Retinal pigment epithelial cell (primary cell): ENCODE measurements at regions not wholly inside any gene's neighbourhood (a gene's known extent, or its start where the extent isn't known, plus 50 kb on each side); places are given as distances from the start of the nearest gene placed in this dataset.

Experiments used
- DNase-seq: peaks from one replicate; pipeline ENCODE4 v3.0.0-alpha.2; 2010; ENCODE audit warnings: low read depth
- H3K4me3 ChIP-seq: 2 replicates; pipeline ENCODE4 v1.5.1; 2011; ENCODE audit warnings: mild to moderate bottlenecking, low read length, control low read depth, moderate library complexity
- TF ChIP-seq, protein P1 (sequence below): conservative IDR thresholded peaks from 2 replicates; pipeline ENCODE4 v1.5.1; 2011; ENCODE audit warnings: low read depth, low read length, control low read depth, inconsistent platforms

DNA sequence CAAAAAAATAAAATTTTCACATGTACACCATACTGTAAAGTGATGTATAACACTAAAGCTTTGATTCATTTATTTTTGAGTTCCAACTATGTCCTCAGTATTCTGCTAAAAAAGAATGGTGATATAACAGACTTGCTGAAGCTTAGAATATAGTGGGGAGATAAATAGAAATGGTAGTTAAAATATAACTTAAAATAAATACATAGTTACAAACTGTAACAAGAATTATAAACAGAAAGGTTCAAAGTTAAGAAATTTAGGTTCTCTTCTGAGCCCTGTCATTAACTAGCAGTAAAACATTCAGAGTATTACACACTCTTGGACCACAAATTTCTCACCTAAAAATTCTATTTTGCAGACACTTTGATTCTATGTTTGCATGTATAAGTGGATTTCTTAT lies 392.1 kb downstream of the ANXA1 start:
- H3K4me3 ChIP-seq: no peak overlapping the region
- no peak for DNase-seq
- TF ChIP-seq, protein P1, sequence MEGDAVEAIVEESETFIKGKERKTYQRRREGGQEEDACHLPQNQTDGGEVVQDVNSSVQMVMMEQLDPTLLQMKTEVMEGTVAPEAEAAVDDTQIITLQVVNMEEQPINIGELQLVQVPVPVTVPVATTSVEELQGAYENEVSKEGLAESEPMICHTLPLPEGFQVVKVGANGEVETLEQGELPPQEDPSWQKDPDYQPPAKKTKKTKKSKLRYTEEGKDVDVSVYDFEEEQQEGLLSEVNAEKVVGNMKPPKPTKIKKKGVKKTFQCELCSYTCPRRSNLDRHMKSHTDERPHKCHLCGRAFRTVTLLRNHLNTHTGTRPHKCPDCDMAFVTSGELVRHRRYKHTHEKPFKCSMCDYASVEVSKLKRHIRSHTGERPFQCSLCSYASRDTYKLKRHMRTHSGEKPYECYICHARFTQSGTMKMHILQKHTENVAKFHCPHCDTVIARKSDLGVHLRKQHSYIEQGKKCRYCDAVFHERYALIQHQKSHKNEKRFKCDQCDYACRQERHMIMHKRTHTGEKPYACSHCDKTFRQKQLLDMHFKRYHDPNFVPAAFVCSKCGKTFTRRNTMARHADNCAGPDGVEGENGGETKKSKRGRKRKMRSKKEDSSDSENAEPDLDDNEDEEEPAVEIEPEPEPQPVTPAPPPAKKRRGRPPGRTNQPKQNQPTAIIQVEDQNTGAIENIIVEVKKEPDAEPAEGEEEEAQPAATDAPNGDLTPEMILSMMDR: no peak

DNA sequence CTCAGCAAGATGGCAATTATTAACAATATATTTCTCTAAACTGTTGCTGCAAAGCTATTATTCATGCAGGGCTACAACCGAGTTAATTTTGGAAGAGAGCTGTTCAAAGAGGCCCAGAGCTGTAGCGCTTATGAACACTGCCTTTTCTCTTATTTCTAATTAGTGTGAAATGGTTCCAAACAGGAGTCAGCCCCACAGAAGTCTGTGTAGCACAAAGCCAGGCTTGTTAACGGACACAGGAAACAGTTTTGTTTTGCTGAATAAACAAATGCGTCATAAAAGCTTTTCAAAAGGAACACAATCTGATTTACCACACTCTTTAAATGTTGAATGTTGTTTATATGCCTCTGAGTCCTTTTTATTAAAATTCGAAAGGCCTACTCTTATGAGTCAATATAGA lies 396.5 kb downstream of the ANXA1 start:
- no peak for DNase-seq
- TF ChIP-seq, protein P1: no peak
- no peak overlapping the region for H3K4me3 ChIP-seq

DNA sequence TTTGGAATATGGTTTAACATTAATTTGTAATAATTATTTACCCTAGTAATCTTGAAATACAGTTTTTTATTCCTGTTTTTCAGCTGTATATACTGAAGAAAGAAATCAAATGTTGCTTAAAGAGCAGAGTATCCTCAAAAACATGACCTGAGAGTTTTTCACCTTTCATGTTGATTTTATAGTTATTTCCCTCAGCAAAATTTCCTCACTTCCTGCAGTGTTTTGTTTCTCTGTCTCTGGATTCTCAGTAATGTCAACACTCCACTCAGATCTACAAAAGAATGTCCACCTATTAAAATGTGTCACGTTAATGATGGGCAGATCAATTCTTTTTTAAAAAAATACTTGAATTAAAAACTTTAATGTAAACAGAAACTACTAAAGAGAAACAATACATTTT lies 398.3 kb downstream of the ANXA1 start:
- no peak for DNase-seq
- H3K4me3 ChIP-seq: no peak overlapping the region
- TF ChIP-seq, protein P1: no peak

DNA sequence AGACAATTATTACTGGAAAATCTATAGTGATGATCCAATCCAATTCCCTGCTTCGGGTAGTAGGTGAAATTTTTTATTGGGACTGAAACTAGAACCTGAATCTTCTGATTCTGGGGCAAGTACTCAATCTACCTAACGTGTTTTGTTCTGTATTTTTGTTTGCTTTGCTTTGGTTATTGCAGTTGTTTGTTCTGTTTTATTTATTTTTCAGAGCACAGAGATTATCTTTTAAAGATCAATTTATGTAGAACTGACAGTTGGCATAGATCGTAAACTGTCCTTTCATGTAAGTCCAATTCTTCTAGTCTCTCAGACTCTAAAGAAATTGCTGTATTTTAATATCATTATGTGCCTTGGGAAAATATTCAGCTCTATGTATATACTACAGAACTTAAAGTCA lies 401.6 kb downstream of the ANXA1 start:
- DNase-seq: no peak
- TF ChIP-seq, protein P1: no peak

DNA sequence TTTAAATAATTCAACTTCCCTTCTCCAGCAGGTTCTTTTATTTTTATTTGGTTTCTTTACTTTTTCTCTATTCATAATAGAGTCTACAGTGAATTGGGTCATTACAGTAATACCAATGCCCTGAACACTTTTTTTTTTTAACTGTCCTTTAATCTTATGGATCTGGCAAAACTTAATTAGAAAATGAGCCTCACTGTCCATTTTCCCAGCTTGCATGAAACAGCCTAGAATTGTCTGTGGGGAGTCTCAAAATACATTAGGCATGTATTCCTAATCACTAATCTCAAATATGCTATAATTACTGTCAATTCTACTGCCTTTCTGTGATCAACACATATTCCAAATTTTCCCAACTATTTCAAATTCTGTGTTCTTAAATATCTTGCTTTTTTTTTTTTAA lies 406.8 kb downstream of the ANXA1 start:
- TF ChIP-seq, protein P1: no peak
- DNase-seq: no peak
- no peak overlapping the region for H3K4me3 ChIP-seq

More for the DNA sequence above, 401.6 kb downstream of the ANXA1 start:
- H3K4me3 ChIP-seq: no peak overlapping the region

DNA sequence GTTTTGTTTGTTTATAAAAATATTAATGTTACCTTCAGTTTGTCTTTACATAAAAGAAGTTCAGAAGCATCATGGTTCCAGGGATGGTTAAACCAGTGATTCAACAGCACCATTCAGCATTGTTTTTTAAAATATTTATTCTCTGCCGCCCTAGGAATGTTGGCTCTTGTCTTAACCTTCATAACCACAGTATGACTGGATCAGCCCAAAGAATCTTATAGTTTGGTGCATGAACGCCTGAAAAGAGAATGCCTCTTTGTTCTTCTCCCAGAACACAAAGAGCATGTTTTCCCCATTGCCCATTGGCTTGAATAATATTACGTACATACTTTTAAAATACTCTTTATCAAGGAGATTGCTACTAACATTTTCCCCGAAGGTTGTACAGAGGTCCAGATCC lies 413.4 kb downstream of the ANXA1 start:
- H3K4me3 ChIP-seq: no peak overlapping the region

DNA sequence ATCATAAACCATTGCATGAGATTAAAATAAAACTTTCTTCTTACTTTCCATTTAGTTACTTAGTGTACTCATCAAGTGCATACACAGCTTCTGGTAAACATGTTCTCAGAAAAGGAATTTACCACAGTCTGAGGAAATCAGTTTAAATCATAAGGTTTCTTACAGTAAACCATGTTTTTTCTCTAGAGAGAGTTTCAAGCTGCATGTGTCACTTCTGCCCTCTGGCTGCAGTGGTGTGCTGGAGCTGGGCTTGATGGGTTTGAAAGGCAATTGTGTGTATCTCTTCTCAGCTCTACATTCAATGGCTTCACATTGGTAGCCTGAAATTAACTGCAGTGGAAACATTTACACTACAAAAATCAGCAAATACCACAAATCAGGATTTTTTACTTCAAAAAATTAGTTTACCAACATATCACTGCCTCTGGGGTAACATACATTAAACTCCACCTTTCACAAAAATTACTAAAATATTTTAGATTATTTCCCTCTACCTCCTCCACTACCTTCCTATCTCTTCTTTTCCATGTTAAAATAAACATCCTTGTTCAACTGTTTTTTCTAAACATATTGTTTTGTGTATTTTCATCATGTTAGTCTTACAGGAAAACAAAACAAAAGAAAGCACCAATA lies 414.3 kb downstream of the ANXA1 start:
- TF ChIP-seq, protein P1: peak; percentile 99
- H3K4me3 ChIP-seq: no peak overlapping the region
- DNase-seq: peak; percentile 62

More for the DNA sequence above, 413.4 kb downstream of the ANXA1 start:
- TF ChIP-seq, protein P1: no peak
- peak; percentile 47 for DNase-seq
